HS-27A (cell line): ENCODE measurements at regions not wholly inside any gene's neighbourhood (a gene's known extent, or its start where the extent isn't known, plus 50 kb on each side); places are given as distances from the start of the nearest gene placed in this dataset.

Experiments used
- DNase-seq: peaks from one replicate; pipeline ENCODE4 v3.0.0-alpha.2; 2012; ENCODE audit warnings: low read depth, missing footprints

DNA sequence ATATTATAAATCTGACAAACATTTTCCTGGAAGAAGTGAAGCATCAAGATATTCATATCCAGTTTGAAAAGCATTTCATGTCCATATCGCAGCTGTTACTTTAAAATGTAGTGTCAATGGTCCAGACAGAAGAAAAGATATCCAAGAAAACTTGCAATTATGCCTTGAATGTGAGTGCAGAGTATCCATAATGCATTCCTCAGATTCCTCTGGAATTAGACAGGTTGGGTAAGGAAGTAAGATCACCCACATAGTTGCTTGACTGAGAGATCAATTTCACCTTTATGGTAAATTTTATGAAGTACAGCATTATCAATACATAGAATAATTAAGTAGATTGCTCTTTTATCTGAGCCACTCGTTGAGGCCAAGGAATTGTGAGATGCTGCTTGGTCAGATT is 327.0 kb upstream of the SLITRK5 start:
- no peak for DNase-seq

DNA sequence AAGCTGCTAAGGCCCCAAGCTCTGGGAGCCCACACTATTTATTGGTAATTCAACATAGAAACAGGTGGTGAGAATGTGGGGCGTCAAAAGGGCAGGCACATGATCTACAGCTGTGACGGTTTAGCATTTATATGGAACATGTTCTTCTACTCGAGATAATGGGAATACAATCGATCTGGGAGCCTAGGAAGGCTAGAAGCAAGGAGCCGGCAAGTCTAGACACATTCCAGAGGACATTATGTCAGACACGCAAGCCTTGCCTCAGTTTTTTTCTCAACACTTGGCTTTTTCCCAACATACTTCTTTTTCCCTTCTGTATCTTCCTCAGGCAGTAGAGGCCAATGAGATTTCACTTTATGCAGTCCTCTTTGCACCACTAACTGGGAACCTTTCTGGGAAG is 315.7 kb upstream of the SLITRK5 start:
- no peak for DNase-seq

DNA sequence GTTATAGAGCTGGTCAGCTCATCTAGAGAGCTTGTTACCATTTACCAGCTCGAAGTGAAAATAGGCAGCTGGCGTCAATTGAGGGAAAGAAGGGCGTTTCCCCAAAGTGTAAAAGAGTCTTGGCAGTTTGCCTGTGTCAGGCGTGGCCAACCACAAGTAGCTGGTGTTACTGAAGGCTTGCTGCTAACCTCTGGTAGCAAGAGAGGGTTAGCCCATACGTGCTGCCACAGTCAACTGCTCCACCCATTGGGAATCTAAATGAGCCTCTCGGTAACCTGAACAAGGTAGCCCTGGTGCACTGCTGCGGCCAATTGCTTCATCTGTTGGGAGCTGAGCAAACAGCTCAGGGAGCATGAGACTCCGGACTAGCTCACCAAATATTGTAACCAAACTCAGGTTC is 314.9 kb upstream of the SLITRK5 start:
- no peak for DNase-seq

DNA sequence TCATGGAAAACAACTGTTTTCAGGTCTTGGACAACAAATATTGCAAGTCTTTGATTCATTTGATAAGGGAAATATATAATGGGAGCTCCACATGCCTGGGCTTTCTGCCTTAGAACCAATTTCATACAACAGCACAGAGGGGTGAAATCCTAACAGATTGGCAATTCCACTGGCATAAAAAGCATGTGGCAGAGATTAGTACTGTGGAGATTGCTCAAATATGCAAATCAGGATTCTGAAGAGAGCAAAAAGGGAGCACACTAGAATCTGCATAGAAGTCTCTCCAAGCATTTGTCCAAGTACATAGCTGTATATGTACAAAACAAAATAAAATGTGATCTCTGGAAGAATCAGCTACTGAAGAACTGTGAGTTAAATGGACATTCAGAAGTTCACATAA is 312.9 kb upstream of the SLITRK5 start:
- no peak for DNase-seq

DNA sequence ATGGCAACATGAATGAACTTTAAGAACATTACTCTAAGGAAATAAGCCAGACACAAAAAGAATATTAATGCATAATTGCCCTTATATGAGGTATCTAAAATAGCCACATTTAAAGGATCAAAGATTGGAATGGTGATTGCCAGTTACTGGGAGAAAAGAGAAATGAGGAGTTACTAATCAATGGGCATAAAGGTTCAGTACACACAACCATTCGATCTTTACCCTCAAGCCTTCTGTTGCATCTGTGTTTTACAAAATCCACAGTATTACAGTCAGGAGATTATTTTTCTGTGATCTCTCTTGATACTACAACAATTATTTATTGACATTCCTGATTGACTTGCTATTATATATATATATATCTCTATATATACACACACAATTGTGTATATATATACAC is 310.0 kb upstream of the SLITRK5 start:
- DNase-seq, result no peak

DNA sequence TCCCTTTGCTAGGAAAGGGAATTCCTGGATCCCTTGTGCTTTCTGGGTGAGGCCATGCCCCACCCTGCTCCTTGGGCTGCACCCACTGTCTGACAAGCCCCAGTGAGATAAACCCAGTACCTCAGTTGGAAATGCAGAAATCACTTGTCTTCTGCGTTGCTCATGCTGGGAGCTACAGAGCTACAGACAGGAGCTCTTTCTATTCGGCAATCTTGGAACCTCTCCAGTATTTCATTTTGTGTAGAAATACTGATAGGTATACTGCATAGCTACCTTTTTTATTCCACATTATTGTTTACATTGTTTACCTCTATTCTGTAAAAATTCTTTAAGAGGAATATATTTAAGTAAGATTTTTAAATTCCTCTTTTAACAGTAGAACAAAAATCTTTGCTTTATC is 302.5 kb upstream of the SLITRK5 start:
- DNase-seq, result no peak

DNA sequence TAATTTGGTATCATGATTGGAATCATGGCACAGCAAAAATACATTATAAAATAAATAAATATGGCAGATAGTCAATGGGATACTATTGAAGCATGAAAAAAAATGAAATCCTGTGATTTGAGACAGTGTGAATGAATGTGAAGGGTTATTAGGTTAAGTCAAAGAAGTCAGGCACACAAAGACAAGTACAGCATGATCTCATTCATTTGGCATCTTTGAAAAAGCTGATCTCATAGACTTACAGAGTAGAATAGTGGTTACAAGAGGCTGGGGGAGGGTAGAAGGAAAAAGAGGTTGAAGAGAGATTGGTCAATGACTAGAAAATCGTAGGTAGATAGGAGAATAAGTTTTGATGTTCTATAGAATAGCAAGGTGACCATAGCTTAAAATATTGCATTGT is 295.1 kb upstream of the SLITRK5 start:
- DNase-seq, result no peak

DNA sequence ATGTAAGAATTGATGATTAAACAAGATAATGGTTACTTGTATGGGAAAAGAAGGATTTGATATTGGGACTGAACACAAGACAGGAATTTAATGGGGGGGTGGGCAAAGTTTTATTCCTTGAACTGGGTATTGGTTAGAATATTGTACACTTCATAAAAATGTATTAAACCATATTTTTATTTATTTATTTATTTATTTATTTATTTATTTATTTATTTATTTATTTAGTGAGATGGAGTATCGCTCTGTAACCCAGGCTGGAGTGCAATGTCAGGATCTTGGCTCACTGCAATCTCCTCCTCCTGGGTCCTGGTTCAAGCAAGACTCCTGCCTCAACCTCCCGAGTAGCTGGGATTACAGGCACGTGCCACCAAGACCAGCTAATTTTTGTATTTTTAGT is 287.1 kb upstream of the SLITRK5 start:
- no peak for DNase-seq

DNA sequence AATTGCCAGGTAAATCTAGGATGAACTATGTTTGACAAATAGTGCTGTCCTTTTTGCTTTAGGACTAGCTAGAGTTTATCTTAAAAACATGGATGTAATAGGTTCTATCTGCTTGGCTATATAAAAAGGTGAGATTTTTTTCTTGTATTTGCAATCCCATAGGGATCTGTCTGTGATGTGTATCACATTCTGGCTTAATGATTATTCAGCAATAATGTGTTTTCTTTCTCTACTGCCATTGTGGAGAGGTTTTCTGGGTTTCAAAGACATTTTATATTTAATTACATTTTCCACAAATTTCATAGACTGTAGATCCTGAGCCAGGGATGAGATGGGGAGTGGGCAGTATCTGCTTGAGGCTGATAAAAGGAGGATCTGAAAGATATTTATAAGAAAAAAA is 277.8 kb upstream of the SLITRK5 start:
- DNase-seq, result no peak

DNA sequence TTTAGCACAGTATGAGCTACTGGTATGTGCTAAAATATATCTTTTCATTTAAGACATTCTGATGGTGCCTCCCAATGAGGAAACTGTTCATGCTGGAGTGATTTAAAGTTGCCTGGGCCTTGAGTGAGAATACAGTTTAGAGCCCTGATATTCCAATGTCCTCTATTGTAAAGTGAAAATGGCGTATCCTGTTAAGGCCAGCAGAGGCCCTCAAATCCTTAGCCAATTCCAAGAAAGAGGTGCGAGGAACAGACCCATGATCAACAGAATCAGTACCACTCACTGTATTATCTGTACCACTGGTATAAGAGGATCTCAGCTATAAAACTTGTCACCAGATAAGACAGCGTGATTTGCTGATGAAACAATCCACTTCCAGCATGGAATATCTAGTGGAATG is 273.1 kb upstream of the SLITRK5 start:
- DNase-seq, result no peak

DNA sequence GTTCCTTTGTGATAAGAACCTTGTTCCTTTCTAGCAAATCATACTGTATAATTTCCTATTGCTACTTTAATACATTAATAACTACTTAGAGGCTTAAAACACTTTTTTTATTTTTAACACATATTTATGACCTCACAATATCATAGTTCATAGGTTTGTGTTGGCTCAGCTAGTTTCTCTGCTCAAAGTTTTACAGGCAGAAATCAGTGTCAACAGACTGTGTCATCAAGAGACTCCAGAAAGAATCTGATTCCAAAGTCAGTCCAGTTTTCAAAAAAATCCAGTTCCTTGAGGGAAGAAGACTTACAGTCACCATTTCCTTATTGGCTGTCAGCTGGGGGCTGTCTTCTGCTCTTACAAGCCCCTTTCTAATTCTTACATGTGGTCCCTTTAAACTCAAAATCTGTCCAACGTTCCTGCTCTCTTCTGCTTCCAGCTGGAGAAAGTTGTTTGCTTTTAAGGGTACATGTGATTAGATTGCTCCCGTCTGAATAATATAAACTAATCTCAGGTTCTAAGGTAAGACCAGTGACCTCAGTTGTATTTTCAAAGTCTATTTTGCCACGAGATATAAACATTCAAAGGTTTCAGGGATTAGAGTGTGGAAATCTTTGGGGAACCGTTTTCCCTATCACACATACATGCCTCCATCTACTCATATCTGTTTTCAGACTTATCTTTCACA is 267.3 kb upstream of the SLITRK5 start:
- DNase-seq, result no peak

DNA sequence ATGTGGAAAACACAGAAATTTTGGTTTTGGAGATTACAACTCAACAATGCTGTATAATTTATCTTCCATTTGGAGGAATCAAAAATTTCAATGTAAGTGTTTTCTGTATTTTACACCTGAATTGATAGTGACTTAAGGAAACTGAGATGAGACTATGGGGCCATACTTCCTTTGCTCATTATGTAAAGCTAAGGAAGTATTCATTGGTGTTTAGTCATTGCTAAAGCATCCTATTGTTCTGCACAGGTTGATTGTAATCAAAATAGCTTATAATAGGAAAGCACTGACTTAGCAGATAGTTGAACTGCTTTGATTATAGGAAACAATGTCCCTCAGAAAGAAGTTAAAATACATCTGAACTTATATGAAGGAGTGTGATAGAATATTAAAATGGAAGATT is 244.4 kb upstream of the SLITRK5 start:
- DNase-seq, result no peak

DNA sequence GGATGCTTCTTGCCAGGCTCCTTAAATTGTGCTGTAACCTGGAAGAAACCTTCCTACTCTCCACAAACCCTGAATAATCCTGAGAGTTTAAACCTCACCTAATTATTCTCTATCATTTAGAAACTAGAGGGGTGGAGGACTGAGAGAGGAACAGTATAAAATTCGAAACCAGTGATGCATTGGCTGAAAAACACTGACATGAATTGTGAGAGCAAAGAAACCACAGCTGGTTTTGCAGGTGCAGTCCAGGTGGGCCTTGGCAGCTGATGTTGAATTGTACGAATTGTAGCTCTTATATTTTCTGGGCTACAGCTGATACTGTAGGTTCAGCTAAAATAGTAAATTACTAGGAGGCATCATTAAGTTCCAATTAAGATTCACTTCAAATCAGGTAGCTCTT is 227.0 kb upstream of the SLITRK5 start:
- DNase-seq, result no peak

DNA sequence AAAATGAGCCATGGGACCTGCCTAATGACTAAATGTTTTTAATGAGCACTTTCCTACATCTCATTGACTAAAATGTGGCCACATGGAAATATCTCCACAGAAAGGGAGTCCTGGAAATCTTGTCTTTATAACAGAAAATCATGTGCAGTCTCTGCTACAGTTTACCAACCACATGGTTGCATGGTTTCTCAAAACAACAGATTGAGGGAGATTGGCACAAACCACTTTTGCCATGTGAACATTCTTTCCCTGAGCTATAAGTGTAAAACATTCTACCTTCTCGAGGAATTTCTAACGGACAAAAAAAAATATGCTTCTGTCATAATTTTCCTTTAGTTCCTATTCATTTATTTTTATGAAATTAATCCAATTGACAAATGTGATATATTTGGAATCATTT is 218.9 kb upstream of the SLITRK5 start:
- DNase-seq, result no peak

DNA sequence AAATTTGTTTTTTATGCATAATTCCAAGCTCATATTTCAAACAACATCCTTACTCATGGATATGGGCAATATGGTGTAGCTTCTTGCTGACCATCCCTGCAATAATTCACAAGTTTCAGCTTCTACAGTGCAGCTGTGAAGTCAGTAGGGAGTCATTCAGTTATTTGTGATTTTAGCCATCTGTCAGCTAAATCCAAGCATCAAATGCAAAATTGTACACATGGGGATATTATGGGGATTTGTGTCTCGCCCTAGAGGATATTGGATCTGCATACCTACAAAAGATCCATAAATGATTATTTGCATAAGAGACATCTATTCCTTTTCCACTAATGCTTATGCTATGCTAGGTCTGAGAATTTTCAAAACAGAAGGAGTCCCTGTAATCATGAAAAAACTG is 217.9 kb upstream of the SLITRK5 start:
- DNase-seq, result no peak

DNA sequence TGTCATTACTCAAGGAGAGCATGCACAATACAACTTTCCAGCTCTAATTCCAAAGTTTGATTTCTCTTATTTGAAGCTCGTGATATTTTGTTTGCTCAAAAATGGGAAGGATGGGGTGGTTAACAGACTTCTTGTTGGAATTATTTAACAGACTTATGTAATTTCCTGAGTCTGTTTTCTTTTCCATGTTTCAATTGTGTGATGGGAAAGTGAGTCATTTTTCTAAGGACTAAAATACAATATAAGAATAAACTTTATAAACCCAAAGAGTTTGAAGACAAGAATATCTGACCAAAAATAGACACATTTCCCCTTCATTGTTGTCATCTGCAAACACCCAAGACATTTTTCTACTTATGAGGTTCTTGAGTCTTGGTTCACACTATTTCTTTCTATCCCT is 211.8 kb upstream of the SLITRK5 start:
- DNase-seq, result no peak

DNA sequence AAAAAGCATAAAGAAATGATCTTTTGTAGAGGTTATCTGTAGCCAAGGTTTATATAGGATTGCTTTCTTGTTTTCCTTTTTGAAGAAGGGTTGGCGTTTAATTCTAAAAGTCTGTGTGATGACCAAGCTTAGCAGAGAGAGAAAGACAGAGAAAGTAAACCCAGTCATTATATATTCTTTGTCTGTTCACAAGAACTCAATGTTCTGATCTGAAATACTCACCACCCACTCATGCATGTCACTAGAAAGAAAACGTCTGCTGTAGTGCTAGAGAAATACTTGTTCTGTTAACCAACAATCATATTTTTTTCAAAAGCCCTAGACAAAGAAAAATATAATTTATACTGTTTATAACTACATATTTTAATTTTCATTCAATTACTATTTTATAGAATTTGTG is 173.7 kb upstream of the SLITRK5 start:
- no peak for DNase-seq

DNA sequence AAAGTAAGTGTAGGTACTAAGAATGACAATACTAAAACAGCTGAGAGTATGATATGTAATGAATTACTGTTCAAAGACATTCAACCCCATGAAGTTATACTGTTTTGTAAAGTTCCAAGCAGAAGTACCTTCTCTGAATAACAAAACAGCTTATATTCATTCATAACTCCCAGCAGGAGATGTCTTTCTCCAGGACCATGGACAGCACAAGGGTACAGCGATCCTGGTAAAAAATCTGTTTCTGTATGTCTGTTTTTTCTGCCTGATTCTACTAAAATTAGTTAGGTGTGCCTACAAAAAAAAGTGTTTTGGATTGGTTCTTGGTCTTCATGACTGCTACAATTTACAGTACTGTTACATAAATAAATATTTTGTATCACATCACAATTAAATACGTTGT is 172.5 kb upstream of the SLITRK5 start:
- DNase-seq, result no peak

DNA sequence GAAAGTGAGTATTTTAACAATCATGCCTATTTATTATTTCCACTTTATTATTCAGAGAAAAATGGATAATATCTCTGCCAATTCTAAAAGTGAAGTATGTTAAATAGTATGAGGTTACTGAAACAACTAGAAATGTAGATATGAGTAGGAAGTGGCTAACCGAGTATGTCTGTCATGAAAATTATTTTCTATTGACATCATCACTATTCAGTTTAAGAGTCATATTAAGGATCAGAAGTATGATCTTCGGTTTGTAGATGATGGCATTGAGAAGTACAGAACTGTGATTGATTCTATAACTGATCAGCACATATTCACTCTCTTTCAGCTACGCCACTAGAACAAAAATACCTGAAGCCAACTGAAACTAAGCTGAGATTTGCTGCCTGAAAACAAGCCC is 146.4 kb upstream of the SLITRK5 start:
- DNase-seq, result no peak

DNA sequence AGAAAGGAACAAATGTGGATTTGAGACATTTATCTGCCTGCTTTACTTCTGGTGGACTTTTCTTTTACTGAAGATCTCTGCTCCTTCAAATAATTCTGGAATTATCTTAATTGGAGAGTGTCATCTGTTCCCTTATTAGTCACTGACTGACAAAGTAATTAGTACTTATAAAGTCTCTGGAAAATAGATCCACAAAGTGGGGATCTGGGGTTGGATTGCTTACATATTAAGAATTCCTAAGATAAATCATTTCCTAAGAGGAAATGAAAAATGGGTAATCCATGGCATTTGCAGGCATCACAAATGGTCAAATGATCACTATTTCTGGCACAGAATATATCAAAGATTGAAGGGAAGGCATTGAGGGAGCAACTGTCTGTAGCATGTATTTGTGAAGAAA is 137.4 kb upstream of the SLITRK5 start:
- no peak for DNase-seq

DNA sequence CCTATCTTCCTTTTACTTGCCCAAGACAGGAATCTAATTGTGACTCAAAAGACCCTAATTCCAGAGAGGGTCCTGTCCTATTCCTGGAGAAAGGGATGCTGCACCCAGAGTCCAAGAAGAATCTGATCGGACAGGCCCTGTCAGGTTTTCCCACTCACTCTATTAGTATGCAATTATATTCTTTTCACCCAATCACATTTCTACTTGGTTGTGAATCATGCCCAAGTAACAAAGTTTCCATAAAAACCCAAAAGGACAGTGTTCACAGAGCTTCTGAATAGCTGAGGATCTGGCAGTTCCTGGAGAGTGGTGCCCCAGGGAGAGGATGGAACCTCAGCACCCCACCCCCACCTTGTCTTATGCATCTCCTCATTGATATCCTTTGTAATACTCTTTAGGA is 135.3 kb upstream of the SLITRK5 start:
- no peak for DNase-seq

DNA sequence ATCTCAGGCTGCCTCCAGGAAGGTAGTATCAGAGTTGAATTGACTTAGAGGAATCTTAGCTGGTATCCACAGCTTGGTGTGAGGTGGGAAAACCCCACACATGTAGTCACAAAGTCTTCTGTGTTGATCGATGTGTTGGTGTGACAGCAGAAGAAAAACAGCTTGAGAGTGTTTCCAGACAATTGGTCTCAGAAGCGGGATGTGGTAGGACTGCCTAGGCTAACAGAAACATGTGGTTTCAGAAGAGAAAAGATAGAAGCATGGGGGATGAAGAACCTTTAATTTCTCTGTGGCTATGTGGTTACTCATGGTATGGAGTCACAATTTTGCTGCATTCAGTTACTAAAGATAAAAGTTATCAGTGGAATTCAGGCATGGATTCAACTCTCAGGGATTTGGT is 134.7 kb upstream of the SLITRK5 start:
- no peak for DNase-seq

DNA sequence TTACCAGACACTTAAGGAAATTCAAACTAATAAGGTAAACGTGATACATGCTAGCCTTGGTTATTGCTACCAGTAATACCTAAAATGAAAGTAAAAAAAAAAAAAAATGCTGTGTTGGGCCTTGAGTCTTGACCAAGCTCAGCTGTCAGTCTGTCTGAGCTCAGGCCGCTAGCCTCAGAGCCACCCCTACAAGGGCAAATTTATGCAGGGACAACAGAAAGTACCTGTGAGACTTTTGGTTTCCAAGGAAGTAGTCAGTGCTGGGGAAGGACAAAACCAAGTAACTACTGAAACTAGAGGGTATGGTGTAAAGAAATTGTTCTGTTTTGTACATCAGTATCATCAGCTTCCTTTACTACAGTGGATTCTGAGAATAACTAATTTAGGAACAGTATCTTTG is 134.3 kb upstream of the SLITRK5 start:
- no peak for DNase-seq

DNA sequence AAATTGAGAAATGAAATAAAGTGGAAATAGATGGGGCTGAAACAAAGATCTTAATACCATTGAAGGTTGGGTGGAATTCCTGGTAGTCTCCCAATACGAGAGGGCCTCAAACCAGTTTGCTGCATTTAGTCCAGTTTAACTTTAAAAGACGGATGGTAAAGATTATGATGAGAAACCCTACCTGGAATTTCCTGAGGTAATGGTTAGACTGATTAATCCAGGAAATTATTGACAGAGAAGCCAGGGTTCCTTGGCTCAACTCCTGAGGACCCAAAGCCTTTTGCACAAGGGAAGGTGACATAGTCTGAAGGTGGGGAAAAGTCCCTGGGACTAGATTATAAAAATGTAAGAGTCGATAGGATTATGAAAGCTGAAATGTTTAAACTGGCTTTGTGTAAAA is 133.2 kb upstream of the SLITRK5 start:
- no peak for DNase-seq
